ENCODE measurements at regions not wholly inside any gene's neighbourhood (a gene's known extent, or its start where the extent isn't known, plus 50 kb on each side); places are given as distances from the start of the nearest gene placed in this dataset.

GRCh38 chrX:124860736-124861135 is 458.9 kb upstream of the TEX13C start:
- no peak for DNase-seq

- no peak for DNase-seq
Measured at GRCh38 chrX:124862301-124862700, 457.4 kb upstream of the TEX13C start.

- no peak for DNase-seq
Measured at GRCh38 chrX:124863303-124863702, 456.4 kb upstream of the TEX13C start.

- no peak for DNase-seq
Measured at GRCh38 chrX:124887572-124887971, 432.1 kb upstream of the TEX13C start.

- DNase-seq, result no peak
Measured at GRCh38 chrX:124895947-124896346, 423.7 kb upstream of the TEX13C start.

GRCh38 chrX:124902953-124903352 is 416.7 kb upstream of the TEX13C start:
- no peak for DNase-seq

GRCh38 chrX:124910611-124911010 is 409.1 kb upstream of the TEX13C start:
- no peak for DNase-seq

- DNase-seq, result no peak
Measured at GRCh38 chrX:124917011-124917410, 402.7 kb upstream of the TEX13C start.

- no peak for DNase-seq
Measured at GRCh38 chrX:124925681-124926080, 394.0 kb upstream of the TEX13C start.

- no peak for DNase-seq
Measured at GRCh38 chrX:124931241-124931640, 388.4 kb upstream of the TEX13C start.

- no peak for DNase-seq
Measured at GRCh38 chrX:124931958-124932357, 387.7 kb upstream of the TEX13C start.

- DNase-seq, result no peak
Measured at GRCh38 chrX:124938715-124939114, 381.0 kb upstream of the TEX13C start.

- no peak for DNase-seq
Measured at GRCh38 chrX:124940531-124940930, 379.1 kb upstream of the TEX13C start.

GRCh38 chrX:124954402-124954801 is 365.3 kb upstream of the TEX13C start:
- DNase-seq, result no peak

- DNase-seq, result no peak
Measured at GRCh38 chrX:124960454-124960853, 359.2 kb upstream of the TEX13C start.

GRCh38 chrX:124963717-124964116 is 356.0 kb upstream of the TEX13C start, which contains the start of gene TENM1:
TSS of gene TENM1 (minus strand) at chrX:124963817.
- DNase-seq, result no peak

- DNase-seq, result no peak
Measured at GRCh38 chrX:124975456-124975855, 344.2 kb upstream of the TEX13C start.

GRCh38 chrX:124981420-124981819 is 338.3 kb upstream of the TEX13C start:
- DNase-seq, result no peak

- no peak for DNase-seq
Measured at GRCh38 chrX:124984140-124984813, 335.4 kb upstream of the TEX13C start.

GRCh38 chrX:124986284-124986683 is 333.4 kb upstream of the TEX13C start:
- no peak for DNase-seq

GRCh38 chrX:124993735-124994134 is 325.9 kb upstream of the TEX13C start:
- no peak for DNase-seq

GRCh38 chrX:124994404-124994803 is 325.3 kb upstream of the TEX13C start:
- DNase-seq, result no peak

GRCh38 chrX:125003746-125004446 is 315.8 kb upstream of the TEX13C start:
- no peak for DNase-seq

- no peak for DNase-seq
Measured at GRCh38 chrX:125004799-125005198, 314.9 kb upstream of the TEX13C start.

GRCh38 chrX:125005863-125006262 is 313.8 kb upstream of the TEX13C start:
- no peak for DNase-seq

Data from NCI-H1436 (cell line).